Inferior parietal cortex (tissue), 1 donor: ENCODE measurements at regions not wholly inside any gene's neighbourhood (a gene's known extent, or its start where the extent isn't known, plus 50 kb on each side); places are given as distances from the start of the nearest gene placed in this dataset.

Experiments used
- DNase-seq: peaks from one replicate; pipeline ENCODE4 v3.0.0-alpha.2; 2016; ENCODE audit errors: extremely low spot score

- DNase-seq: no peak
These were observed 159.7 kb upstream of the SHISA6 start for GRCh38 chr17:11081342-11081741.

DNA sequence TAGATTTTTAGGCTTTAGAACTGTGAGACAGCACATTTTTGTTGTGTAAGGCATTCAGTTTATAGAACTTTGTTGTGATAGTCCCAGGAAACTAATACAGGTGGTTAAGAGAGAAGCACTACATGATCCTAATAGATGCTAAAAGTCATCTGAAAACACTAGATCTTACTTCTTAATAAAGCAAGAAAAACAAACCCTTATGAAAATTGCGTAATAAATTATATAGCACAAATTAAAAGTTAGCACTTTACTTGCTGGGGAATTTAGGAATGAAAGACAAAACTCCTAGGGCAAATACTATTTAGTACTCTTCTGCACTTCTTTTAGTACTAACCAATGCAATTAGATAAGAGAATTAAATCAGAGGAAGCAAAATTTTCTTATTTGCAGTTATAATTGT lies 163.3 kb upstream of the SHISA6 start:
- DNase-seq: no peak

DNA sequence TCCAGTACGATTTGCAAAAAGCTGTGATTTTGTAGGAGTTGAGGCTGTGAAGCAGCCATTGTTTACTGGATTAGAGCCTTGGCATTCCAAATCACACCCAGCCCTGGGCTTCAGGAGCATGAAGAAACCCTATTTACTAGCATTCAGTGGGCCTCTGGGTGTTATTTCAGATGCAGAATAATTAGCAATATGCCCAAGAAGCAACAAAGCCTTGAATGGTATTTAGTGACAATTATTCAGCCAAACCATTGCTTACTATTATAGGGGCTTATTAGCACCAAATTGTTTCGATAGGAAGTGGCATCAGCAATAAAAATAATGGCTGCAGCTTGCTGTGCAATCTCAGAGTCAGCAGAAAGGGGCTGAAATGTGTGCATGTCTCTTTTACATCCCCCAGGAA lies 166.6 kb upstream of the SHISA6 start:
- no peak for DNase-seq

GRCh38 chr17:11056926-11057325 lies 184.1 kb upstream of the SHISA6 start:
- peak; percentile 4 for DNase-seq

DNA sequence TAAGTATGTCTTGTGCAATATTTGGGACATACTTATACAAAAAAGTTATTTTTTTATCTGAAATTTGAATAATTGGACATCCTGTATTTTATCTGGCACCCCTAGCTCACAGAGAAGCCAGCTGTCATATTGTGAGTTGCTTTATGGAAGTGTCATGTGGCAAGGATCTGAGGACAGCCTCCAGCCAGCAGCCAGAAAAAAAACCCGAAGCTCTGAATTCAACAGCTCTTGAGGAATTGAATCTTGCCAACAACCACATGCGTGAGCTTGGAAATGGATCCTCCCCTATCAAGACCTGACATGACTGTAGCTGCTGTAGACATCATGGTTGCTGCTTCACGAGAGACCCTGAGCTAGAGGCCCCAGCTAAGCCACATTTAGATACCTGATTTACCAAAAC lies 187.2 kb upstream of the SHISA6 start:
- DNase-seq: no peak

DNA sequence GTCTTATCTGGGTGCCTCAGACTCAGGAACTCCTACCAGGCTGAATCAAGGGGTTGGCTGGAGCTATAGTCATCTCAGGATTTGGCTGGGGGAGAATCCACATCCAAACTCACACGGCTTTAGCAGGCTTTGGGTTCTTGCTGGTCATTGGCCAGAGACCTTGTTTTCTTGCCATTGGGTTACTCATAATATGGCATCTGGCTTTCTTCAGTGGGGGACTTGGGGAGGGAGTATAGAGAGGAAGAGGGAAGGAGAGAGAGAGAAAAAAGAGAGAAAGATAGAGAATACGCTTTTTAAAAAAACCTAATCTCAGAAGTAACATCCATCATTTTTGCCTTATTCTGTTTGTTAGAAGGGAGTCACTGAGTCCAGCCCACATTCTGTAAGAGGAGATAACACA lies 191.5 kb upstream of the SHISA6 start:
- no peak for DNase-seq

DNA sequence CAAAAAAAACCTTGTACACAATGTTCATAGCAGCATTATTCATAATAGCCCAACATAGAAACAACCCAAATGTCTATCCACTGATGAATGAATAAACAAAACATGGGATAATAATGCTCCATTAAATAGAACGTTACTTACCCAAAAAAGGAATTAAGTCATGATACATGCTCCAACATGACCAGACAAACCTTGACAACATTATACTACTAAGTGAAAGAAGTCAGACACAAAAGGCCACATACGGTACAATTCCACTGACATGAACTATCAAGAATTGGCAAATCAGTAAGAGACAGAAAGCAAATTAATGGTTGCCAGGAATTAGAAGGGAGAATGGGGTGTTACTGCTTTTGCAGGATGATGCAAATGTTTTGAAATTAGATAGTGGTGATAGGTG lies 193.8 kb upstream of the SHISA6 start:
- peak; percentile 1 for DNase-seq

DNA sequence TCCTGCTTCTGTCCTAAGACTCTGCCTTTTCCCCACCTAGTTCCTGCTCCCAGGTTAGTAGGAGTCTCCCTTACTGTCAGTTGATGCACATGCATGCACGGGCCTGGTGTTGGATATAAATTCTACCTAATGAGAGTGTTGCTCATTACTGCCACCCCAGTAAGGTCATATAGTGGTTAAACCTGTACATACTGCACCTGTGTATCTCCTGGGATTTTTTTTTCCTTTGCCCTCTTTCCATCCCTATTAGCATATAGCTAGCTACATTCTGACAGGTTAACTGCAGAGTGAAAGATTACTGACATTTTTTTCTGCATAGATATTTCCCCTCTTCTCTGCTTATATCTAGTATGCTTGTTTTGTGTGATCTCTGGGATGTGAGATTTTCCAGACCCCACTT lies 201.5 kb upstream of the PIRT start:
- no peak for DNase-seq

GRCh38 chr17:11035681-11036080 lies 197.8 kb upstream of the PIRT start:
- DNase-seq: no peak

- DNase-seq: no peak
These were observed 193.9 kb upstream of the PIRT start for GRCh38 chr17:11031787-11032186.

GRCh38 chr17:11029791-11030190 lies 191.9 kb upstream of the PIRT start:
- DNase-seq: no peak

DNA sequence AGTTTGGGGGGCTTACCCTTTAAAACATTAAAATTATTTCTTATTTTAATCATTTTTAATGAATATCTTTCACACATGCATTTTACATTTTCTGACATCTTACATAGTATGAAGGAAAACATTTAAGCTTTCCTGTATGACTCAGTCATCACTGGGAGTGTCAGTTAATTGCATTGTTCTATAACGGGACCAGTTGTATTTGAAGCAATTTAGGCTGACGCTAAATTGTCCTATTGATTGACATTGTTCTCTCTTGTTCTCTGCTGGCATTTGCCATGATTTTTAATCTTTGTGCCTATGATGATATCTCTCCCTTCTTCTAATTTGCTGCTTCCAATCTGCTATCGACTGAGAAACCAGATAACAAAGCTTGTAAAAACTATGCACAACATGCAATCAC lies 190.5 kb upstream of the PIRT start:
- DNase-seq: no peak

- DNase-seq: no peak
These were observed 189.0 kb upstream of the PIRT start for GRCh38 chr17:11026903-11027302.

- no peak for DNase-seq
These were observed 186.0 kb upstream of the PIRT start for GRCh38 chr17:11023639-11024479.

- DNase-seq: no peak
These were observed 168.6 kb upstream of the PIRT start for GRCh38 chr17:11006530-11006929.

DNA sequence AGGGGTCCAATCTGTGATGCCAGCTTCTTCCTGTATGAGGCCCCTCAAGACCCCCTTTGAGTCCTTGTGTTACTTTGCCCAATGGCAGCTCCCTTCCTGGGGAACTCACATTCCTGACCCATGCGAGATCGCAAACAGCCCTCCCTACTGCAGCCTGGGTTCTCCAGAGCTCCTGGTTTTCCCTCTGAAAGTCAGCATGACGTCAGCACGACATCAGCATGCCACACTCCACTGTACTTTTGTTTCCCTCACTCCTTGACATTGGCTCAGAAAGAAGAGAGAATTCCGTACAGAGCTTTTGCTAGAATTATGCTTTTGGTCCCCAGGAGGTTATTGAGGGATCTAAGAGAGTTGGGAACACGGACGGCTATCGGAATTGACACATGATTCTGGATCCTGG lies 168.1 kb upstream of the PIRT start:
- no peak for DNase-seq

- DNase-seq: no peak
These were observed 164.5 kb upstream of the PIRT start for GRCh38 chr17:11002417-11002816.

DNA sequence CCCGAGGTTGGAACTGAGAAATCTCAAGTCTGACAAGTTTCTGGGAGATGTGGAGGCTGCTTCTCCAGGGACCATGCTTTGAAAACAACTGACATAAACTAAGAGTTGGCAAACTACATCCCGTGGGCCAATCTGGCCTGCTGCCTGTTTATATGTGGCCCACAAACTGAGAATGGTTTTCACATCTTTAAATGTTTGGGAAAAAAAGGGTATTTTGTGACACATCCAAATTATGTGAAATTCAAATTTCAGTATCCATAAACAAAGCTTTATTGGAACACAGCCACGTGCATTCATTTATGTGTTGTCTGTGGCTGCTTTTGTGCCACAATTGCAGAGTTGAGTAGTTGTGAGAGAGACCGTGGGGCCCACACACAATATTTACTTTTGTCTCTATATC lies 163.8 kb upstream of the PIRT start:
- DNase-seq: no peak

DNA sequence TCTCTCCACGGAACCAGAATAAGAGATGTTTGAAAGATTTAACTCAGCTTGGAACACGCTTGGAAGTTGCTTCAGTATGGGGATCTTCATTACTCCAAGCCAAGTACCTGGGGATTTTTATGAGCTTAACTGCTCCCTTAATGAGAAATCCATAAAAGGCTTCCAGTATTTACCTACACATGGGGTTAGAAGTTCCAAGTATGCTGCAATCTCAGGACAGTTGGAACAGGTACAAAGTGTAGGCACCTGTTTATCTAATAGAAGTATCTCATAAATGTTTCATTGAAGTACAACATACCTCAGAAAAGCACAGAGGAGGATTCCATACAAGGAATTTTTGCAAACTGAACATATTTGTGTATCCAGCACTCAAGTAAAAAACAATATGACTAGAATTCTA lies 161.6 kb upstream of the PIRT start:
- DNase-seq: no peak

- no peak for DNase-seq
These were observed 155.2 kb upstream of the PIRT start for GRCh38 chr17:10993126-10993525.

DNA sequence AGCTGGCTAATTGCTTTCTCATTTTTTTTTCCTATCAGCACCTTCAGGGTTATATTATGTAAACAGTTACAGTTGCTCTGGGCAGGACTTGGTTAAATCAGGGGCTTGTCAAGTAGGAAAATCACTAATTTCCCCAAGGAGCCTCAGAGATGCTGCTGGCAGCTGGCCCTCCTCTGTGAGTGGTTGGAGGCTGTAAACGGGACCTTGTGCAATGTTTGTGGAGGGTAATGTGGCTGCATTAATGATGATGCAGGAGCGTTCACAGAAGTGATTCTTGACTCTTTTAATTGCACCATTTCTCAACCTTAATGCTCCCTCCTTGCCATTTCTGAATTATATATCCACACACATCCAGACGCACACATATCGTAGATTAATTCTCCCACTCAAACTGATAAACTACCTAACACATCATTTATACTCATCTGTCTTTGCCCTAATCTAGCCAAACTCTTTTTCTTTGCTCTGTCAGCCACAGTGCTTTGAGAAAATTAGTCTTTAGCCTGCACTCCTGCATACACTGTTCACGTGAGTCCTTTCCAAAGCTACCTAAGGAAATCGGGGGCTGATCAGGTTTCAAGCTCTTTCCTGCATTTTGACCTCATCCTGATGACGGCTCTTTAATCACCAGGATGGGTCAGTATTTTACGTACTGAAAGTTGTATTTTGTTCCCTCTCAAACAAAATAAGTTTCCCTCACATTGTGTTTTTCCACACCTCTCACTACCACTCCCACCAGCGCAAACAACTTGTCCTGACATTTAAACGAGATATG lies 154.4 kb upstream of the PIRT start:
- DNase-seq: no peak

- DNase-seq: no peak
These were observed 149.9 kb upstream of the PIRT start for GRCh38 chr17:10987786-10988185.

- DNase-seq: no peak
These were observed 146.3 kb upstream of the PIRT start for GRCh38 chr17:10984220-10984619.
